ENCODE measurements at regions not wholly inside any gene's neighbourhood (a gene's known extent, or its start where the extent isn't known, plus 50 kb on each side); places are given as distances from the start of the nearest gene placed in this dataset.
"Not testable (repeated sequence)": the region's sequence is repeated elsewhere in the genome, so short reads cannot be mapped to it uniquely, and the experiment has no call there.

- not testable (repeated sequence) for H3K27me3 ChIP-seq (ENCODE audit: low read length); H3K27ac ChIP-seq (ENCODE audit: low read length); H2AFZ ChIP-seq (ENCODE audit: low read length); H3K4me3 ChIP-seq (ENCODE audit: low read length); H3K9me2 ChIP-seq (replicated peaks; ENCODE audit: insufficient read depth, low read length); H3K9me3 ChIP-seq (ENCODE audit: low read length); H3K9ac ChIP-seq (ENCODE audit: low read length); DNase-seq; H3K36me3 ChIP-seq (ENCODE audit: insufficient read depth, low read length); H3K79me2 ChIP-seq (ENCODE audit: low read length); H3K4me2 ChIP-seq (ENCODE audit: low read depth, low read length, poor library complexity, severe bottlenecking); H3K4me1 ChIP-seq (ENCODE audit: low read length); H4K20me1 ChIP-seq (ENCODE audit: insufficient read depth, low read depth, low read length)
Observed at GRCh38 chr10:47656732-47657131, 106.7 kb downstream of the SYT15B start.

- not testable (repeated sequence) for H3K9ac ChIP-seq (ENCODE audit: low read length); H3K4me1 ChIP-seq (ENCODE audit: low read length); H3K4me2 ChIP-seq (ENCODE audit: low read depth, low read length, poor library complexity, severe bottlenecking); H3K4me3 ChIP-seq (ENCODE audit: low read length); H2AFZ ChIP-seq (ENCODE audit: low read length); H3K36me3 ChIP-seq (ENCODE audit: insufficient read depth, low read length); H3K27me3 ChIP-seq (ENCODE audit: low read length); DNase-seq; H3K79me2 ChIP-seq (ENCODE audit: low read length); H3K9me2 ChIP-seq (replicated peaks; ENCODE audit: insufficient read depth, low read length); H3K9me3 ChIP-seq (ENCODE audit: low read length); H4K20me1 ChIP-seq (ENCODE audit: insufficient read depth, low read depth, low read length); H3K27ac ChIP-seq (ENCODE audit: low read length)
Observed at GRCh38 chr10:47654161-47654560, 109.2 kb downstream of the SYT15B start.

- H3K79me2 ChIP-seq (ENCODE audit: low read length); H3K27me3 ChIP-seq (ENCODE audit: low read length); H3K4me1 ChIP-seq (ENCODE audit: low read length); H3K4me3 ChIP-seq (ENCODE audit: low read length); H3K36me3 ChIP-seq (ENCODE audit: insufficient read depth, low read length); DNase-seq; H2AFZ ChIP-seq (ENCODE audit: low read length); H3K9me3 ChIP-seq (ENCODE audit: low read length); H3K9ac ChIP-seq (ENCODE audit: low read length); H4K20me1 ChIP-seq (ENCODE audit: insufficient read depth, low read depth, low read length); H3K27ac ChIP-seq (ENCODE audit: low read length); H3K4me2 ChIP-seq (ENCODE audit: low read depth, low read length, poor library complexity, severe bottlenecking); H3K9me2 ChIP-seq (replicated peaks; ENCODE audit: insufficient read depth, low read length): not testable (repeated sequence)
Observed at GRCh38 chr10:47648594-47648993, 114.8 kb downstream of the SYT15B start.

DNA sequence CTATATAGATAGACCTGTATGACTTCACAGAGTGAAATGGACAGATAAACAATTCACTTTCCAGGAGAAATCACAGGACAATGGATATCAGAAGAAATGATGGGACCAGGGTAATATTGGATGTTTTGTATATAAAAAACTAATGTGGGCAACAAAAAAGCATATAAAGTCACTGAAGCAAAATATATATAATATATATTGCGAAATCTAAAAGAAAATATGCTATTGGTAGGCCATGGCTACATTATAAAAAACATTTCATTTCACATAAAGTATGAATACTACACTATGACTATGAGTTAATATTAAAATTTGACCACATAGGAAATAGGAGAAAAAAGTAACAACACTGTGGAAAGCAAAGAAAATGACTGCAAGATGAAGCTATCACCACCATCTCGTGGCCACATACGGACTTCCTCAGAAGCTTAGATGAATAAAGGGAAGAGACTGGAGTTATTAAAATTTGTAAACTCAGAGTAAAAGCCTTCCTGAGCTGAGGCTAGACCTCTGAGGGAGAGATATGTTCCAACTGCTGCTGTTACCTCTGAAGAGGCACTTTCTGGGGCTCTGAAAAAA is 115.8 kb downstream of the SYT15B start:
- not testable (repeated sequence) for H3K79me2 ChIP-seq (ENCODE audit: low read length); H3K4me1 ChIP-seq (ENCODE audit: low read length)

DNA sequence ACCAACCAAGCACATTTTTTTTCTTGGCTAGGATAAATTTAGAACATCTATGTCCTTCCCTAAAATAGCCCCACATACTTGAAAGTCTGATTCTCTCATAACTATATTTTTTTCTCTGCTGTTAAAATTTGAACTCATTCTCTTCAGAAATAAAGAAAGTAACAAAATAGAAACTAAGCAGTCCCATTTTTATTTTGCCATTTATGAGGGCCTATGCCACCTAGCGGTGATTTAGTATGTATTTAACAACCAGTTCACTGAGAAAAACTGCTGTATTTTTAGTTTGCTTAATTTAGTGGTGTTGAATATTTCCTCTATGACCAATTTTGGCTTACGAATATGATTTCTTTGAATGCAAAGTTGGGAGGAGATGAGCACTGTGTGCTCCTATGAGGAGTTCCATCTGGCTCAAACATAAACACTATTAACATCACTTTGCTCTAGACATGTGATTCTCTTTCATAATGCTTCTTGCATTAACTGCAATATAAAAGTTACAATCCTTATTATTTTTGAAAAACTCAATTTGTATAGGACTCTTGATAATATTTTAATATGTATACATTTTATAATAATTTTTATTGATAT is 116.6 kb downstream of the SYT15B start:
- H2AFZ ChIP-seq (ENCODE audit: low read length); H3K27ac ChIP-seq (ENCODE audit: low read length); H3K79me2 ChIP-seq (ENCODE audit: low read length); H3K4me2 ChIP-seq (ENCODE audit: low read depth, low read length, poor library complexity, severe bottlenecking); DNase-seq; H3K27me3 ChIP-seq (ENCODE audit: low read length); H4K20me1 ChIP-seq (ENCODE audit: insufficient read depth, low read depth, low read length); H3K4me3 ChIP-seq (ENCODE audit: low read length); H3K36me3 ChIP-seq (ENCODE audit: insufficient read depth, low read length); H3K9me2 ChIP-seq (replicated peaks; ENCODE audit: insufficient read depth, low read length); H3K9me3 ChIP-seq (ENCODE audit: low read length); H3K9ac ChIP-seq (ENCODE audit: low read length); H3K4me1 ChIP-seq (ENCODE audit: low read length): not testable (repeated sequence)

More for the DNA sequence above, 115.8 kb downstream of the SYT15B start:
- not testable (repeated sequence) for H3K9ac ChIP-seq (ENCODE audit: low read length); H3K36me3 ChIP-seq (ENCODE audit: insufficient read depth, low read length); DNase-seq; H3K9me2 ChIP-seq (replicated peaks; ENCODE audit: insufficient read depth, low read length); H3K27me3 ChIP-seq (ENCODE audit: low read length); H3K4me3 ChIP-seq (ENCODE audit: low read length); H4K20me1 ChIP-seq (ENCODE audit: insufficient read depth, low read depth, low read length); H3K9me3 ChIP-seq (ENCODE audit: low read length); H3K27ac ChIP-seq (ENCODE audit: low read length); H2AFZ ChIP-seq (ENCODE audit: low read length); H3K4me2 ChIP-seq (ENCODE audit: low read depth, low read length, poor library complexity, severe bottlenecking)

DNA sequence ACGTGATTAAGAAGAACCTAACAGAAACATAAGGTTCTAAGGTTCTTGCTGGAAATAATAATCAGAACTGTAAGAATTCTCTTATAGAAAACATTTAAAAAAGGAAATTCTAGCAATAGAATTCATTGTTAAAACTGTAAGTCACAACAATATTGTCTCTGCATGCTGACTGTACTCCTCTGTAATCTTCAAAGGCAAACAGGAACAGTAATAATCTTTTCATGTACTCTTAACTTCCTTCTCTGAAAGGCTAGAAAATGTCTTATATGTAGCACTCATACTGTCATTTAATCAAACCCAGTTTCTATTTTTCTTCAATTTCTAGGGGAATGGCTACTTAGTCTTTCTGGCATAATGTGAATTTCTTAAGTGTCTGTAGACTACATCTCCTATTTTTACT is 103.5 kb upstream of the AGAP9 start:
- not testable (repeated sequence) for H3K79me2 ChIP-seq (ENCODE audit: low read length); H3K9me3 ChIP-seq (ENCODE audit: low read length); H3K4me3 ChIP-seq (ENCODE audit: low read length); H3K27me3 ChIP-seq (ENCODE audit: low read length); H3K4me2 ChIP-seq (ENCODE audit: low read depth, low read length, poor library complexity, severe bottlenecking); H3K9ac ChIP-seq (ENCODE audit: low read length); H3K36me3 ChIP-seq (ENCODE audit: insufficient read depth, low read length); H4K20me1 ChIP-seq (ENCODE audit: insufficient read depth, low read depth, low read length); H3K9me2 ChIP-seq (replicated peaks; ENCODE audit: insufficient read depth, low read length); H3K27ac ChIP-seq (ENCODE audit: low read length); H2AFZ ChIP-seq (ENCODE audit: low read length); DNase-seq; H3K4me1 ChIP-seq (ENCODE audit: low read length)

DNA sequence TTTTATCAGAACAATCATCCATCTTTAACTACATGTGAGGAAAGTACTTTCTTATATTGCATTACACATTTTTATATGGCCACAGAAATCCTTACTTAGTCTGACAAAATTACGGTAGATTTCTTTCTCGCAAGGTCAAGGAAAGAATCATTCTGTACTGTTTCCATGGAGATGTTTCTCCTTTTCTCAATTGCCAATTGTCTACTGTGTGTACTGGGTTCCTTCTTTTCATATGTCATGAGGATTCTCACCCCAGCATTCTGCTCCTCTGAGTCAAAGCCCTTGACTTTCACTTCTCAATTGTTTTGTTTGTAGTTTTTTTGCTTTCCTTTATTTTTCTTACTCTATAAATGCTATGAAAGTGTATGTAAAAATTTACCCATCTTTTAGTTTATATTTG is 99.3 kb upstream of the AGAP9 start:
- not testable (repeated sequence) for H3K4me3 ChIP-seq (ENCODE audit: low read length); H4K20me1 ChIP-seq (ENCODE audit: insufficient read depth, low read depth, low read length); H3K9ac ChIP-seq (ENCODE audit: low read length); H3K4me2 ChIP-seq (ENCODE audit: low read depth, low read length, poor library complexity, severe bottlenecking); H2AFZ ChIP-seq (ENCODE audit: low read length); H3K36me3 ChIP-seq (ENCODE audit: insufficient read depth, low read length); H3K4me1 ChIP-seq (ENCODE audit: low read length); H3K27ac ChIP-seq (ENCODE audit: low read length); H3K9me2 ChIP-seq (replicated peaks; ENCODE audit: insufficient read depth, low read length); H3K9me3 ChIP-seq (ENCODE audit: low read length); DNase-seq; H3K79me2 ChIP-seq (ENCODE audit: low read length); H3K27me3 ChIP-seq (ENCODE audit: low read length)

GRCh38 chr10:47619300-47620012 is 96.0 kb upstream of the AGAP9 start:
- H3K36me3 ChIP-seq (ENCODE audit: insufficient read depth, low read length); H3K27me3 ChIP-seq (ENCODE audit: low read length); H4K20me1 ChIP-seq (ENCODE audit: insufficient read depth, low read depth, low read length); H3K27ac ChIP-seq (ENCODE audit: low read length); DNase-seq; H3K9me2 ChIP-seq (replicated peaks; ENCODE audit: insufficient read depth, low read length); H3K4me2 ChIP-seq (ENCODE audit: low read depth, low read length, poor library complexity, severe bottlenecking); H3K4me3 ChIP-seq (ENCODE audit: low read length); H2AFZ ChIP-seq (ENCODE audit: low read length); H3K4me1 ChIP-seq (ENCODE audit: low read length); H3K9me3 ChIP-seq (ENCODE audit: low read length); H3K79me2 ChIP-seq (ENCODE audit: low read length); H3K9ac ChIP-seq (ENCODE audit: low read length): not testable (repeated sequence)

Data from Karpas-422 (cell line).